Astrocyte of the cerebellum (primary cell): ENCODE measurements at regions not wholly inside any gene's neighbourhood (a gene's known extent, or its start where the extent isn't known, plus 50 kb on each side); places are given as distances from the start of the nearest gene placed in this dataset.

Experiments
- DNase-seq: peaks from one replicate; pipeline ENCODE4 v3.0.0-alpha.2; 2011; ENCODE audit warnings: low read depth
- H3K4me3 ChIP-seq: 2 replicates; pipeline ENCODE4 v1.5.1; 2011; ENCODE audit warnings: mild to moderate bottlenecking, low read depth, low read length, moderate library complexity
- in situ Hi-C: cut with HindIII; loops from 2 replicates; pipeline ENCODE4 v1.10.0; 2017; ENCODE audit warnings: low sequenced_read_pairs
- TF ChIP-seq, protein P1 (sequence below): IDR thresholded peaks from 2 replicates; pipeline ENCODE4 v1.5.1; 2012; ENCODE audit warnings: low read length, low read depth, moderate library complexity, mild to moderate bottlenecking; ENCODE audit errors: missing control alignments

DNA sequence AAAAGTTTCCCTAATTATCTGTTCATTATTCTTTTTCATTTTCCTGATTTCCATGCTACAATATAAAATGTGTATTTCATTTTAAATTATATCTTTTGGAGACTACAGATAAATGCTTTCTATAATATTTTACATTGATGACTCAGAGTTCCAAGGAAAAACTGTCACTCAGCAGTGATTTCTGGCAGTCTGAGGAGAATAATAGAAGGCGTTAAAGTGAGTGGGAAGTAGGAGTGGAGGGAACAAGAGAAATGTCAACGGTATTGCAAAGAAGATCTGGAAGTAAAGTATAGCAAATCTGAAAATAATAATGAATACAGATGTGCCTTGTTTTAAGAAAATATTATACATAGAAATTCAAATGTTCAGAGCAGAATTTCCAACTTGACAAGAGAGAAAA is 293.6 kb upstream of the PITX2 start:
- in situ Hi-C loops: no loop called here
- TF ChIP-seq, protein P1, sequence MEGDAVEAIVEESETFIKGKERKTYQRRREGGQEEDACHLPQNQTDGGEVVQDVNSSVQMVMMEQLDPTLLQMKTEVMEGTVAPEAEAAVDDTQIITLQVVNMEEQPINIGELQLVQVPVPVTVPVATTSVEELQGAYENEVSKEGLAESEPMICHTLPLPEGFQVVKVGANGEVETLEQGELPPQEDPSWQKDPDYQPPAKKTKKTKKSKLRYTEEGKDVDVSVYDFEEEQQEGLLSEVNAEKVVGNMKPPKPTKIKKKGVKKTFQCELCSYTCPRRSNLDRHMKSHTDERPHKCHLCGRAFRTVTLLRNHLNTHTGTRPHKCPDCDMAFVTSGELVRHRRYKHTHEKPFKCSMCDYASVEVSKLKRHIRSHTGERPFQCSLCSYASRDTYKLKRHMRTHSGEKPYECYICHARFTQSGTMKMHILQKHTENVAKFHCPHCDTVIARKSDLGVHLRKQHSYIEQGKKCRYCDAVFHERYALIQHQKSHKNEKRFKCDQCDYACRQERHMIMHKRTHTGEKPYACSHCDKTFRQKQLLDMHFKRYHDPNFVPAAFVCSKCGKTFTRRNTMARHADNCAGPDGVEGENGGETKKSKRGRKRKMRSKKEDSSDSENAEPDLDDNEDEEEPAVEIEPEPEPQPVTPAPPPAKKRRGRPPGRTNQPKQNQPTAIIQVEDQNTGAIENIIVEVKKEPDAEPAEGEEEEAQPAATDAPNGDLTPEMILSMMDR: no peak

DNA sequence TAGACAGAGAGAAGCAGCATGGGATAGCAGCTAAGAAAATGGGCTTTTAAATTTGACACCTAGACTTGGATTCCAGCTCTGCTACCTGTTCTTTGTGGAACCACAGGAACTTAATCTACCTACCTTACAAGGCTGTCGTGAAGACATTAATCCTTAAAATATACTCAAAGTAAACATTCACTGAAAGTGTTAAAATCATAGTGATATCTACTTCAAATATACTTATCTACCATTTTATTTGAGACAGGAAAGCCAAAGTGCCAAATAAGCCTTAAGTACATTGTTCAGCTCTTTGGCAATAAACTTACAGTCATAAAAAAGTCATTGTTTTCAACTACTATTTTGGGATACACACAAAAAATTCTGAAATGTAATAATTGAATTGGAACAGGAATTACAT is 295.0 kb upstream of the PITX2 start:
- H3K4me3 ChIP-seq: no peak overlapping the region
- TF ChIP-seq, protein P1: no peak
- in situ Hi-C loops: no loop called here
- no peak for DNase-seq

More for the DNA sequence above, 293.6 kb upstream of the PITX2 start:
- H3K4me3 ChIP-seq: no peak overlapping the region
- DNase-seq: no peak

DNA sequence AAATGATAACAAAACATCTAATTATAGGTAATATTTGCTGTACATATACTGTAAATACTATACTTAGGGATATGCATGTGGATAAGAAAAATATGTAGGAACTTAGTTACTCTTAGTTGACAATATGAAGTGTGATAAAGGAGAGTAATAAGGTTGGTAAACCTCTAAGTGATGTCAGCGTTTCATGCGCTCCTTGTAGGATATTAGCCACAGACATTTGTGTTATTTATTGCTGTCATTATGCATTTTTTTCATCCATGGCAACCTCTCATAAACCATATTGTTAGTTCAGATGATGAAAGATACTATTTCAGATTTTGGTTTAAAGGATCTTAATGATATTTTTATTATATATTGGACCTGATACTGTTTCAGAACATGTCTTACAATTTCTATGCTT is 298.1 kb upstream of the PITX2 start:
- no peak for DNase-seq
- TF ChIP-seq, protein P1: no peak
- in situ Hi-C loops: no loop called here
- no peak overlapping the region for H3K4me3 ChIP-seq

DNA sequence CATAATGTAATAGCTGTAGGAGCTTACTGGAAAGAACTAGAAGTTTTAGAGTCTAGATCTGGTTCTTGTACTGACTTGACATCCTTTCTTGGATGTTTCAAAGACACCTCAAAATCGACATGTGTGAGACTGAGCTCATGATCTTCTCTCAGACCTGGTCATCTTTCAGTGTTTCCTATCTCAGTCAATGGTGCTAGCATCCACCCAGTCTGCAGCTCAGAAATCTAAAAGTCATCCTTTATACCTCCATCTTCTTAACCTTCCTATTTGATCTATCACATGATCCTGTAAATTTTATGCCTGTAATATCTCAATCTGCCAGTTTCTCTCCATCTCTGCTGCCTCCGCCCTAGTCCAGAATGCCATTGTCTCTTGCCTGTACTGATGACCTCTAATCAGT is 301.9 kb upstream of the PITX2 start:
- in situ Hi-C loops: no loop called here
- H3K4me3 ChIP-seq: no peak overlapping the region
- no peak for DNase-seq
- TF ChIP-seq, protein P1: no peak

DNA sequence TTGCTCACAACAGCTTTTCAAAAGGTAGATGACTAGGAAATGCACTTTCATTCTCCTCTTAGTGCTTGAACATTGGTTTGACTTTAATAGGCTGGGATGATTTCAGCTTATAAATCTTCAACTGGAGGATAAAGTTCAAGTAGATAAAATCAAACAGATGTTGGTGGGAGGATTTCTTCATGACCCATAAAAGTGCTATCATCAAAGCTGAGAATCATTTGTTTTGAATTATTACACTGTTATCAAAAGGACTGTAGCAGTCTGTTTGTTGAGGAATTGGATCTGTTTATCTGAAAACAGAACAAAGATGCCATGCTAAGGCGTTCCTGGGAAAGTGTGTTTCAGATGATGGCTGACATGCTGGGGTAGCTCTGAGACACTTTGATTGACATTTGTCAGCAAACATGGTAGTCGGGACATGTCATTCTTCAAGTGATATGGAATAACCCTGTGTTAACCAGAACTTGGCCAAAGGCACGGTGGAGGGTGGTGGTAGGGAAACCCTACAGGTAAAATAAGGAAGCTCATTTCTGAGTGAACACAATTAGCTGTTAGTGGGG is 304.0 kb upstream of the PITX2 start:
- in situ Hi-C loops: no loop called here
- H3K4me3 ChIP-seq: no peak overlapping the region
- no peak for DNase-seq
- TF ChIP-seq, protein P1: no peak

DNA sequence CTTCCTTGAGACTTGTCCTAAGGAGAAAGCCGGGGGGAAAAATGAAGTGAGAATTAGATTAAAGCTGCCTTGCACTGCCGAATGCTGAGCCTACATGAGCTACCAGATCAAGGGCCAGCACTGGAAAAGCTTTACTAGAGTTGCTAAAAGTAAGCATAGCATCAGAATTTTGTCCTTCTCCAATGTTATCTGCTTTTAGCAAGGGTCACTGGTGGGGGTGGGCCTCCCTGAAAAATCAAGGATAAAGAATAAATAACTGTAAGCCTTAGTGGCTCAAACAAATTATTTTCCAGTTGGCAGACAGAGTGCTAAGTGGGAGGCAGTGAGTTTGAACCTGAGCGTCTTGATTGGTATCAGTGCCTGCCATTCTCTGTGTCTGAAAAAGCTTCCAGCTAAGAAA is 310.5 kb upstream of the PITX2 start:
- TF ChIP-seq, protein P1: no peak
- in situ Hi-C loops: no loop called here
- no peak overlapping the region for H3K4me3 ChIP-seq
- DNase-seq: no peak

DNA sequence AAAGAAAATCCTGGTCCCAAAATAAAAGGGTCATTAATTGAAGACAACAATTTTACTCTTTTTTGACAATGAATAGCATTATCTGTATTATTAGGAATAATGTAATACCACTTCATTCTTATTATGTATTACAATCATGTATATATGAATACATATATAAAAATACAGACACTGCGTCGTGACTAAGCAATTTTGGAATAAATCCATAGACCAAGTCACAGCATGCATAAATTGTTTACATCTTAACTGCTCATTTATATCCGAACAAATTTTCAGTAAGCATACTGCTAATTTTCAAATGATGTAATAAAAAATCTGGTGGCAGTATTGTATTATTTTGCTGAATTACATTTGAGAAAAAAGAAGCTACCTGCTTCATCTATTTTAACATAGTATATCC is 321.6 kb upstream of the PITX2 start:
- TF ChIP-seq, protein P1: no peak
- no peak overlapping the region for H3K4me3 ChIP-seq
- in situ Hi-C loops: no loop called here
- no peak for DNase-seq
